IPS-20b (cell line): ENCODE measurements at regions not wholly inside any gene's neighbourhood (a gene's known extent, or its start where the extent isn't known, plus 50 kb on each side); places are given as distances from the start of the nearest gene placed in this dataset.
"Not testable (repeated sequence)": the region's sequence is repeated elsewhere in the genome, so short reads cannot be mapped to it uniquely, and the experiment has no call there.

Experiments
- H3K27ac ChIP-seq: one replicate; pipeline ENCODE4 v1.5.1; 2013; ENCODE audit warnings: low read length
- H3K27me3 ChIP-seq: 2 replicates; pipeline ENCODE4 v1.6.1; 2013; ENCODE audit warnings: mild to moderate bottlenecking, low read length, inconsistent platforms; ENCODE audit not compliant: insufficient read depth
- H3K36me3 ChIP-seq: 2 replicates; pipeline ENCODE4 v1.6.1; 2013; ENCODE audit warnings: low read depth, mild to moderate bottlenecking, inconsistent platforms, low read length, moderate library complexity; ENCODE audit not compliant: insufficient read depth
- H3K4me1 ChIP-seq: 2 replicates; pipeline ENCODE4 v1.6.1; 2013; ENCODE audit warnings: mild to moderate bottlenecking, control low read depth, inconsistent platforms, low read length, moderate library complexity; ENCODE audit not compliant: insufficient read depth
- H3K4me3 ChIP-seq: 2 replicates; pipeline ENCODE4 v1.5.1; 2013; ENCODE audit warnings: mild to moderate bottlenecking, low read length, inconsistent platforms
- H3K9ac ChIP-seq: 2 replicates; pipeline ENCODE4 v1.6.1; 2013; ENCODE audit warnings: low read depth, mild to moderate bottlenecking, inconsistent platforms, low read length, moderate library complexity
- H3K9me3 ChIP-seq: 2 replicates; pipeline ENCODE4 v1.6.1; 2013; ENCODE audit warnings: mild to moderate bottlenecking, low read depth, low read length, inconsistent platforms; ENCODE audit not compliant: insufficient read depth

- no peaks in the 10 kb centered on the region for H3K9me3 ChIP-seq
- no peaks in the 10 kb centered on the region for H3K36me3 ChIP-seq
- H3K4me1 ChIP-seq = 0 out of 2 replicates have a peak, but pooled peaks cover 3% of the 10 kb centered on the region
- H3K4me3 ChIP-seq = no peak overlapping the region
- no peaks in the 10 kb centered on the region for H3K27me3 ChIP-seq
- no peak overlapping the region for H3K9ac ChIP-seq
- H3K27ac ChIP-seq = no peak overlapping the region
These were observed 141.1 kb upstream of the SETMAR start for GRCh38 chr3:4162096-4162495.

DNA sequence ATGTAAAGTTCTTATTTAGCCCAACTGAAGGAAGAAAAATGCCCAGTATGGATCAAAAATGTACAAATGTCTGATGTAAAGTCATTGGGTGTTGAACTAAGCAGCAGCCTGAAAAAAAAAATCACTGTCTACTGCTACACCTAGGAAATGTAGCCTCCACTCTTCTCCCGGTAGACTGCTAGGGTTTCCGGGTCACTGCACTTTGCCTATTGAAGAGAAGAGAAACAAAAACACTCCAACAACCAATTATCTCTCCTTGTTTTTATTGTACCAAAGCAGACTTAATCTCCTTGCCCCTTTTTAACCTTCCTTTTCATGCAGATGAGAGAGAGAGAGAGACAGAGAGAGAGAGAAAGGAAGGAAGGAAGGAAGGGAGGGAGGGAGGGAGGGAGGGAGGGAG lies 140.2 kb upstream of the SETMAR start:
- Histone ChIP-seq H3K36me3 (no peaks in the 10 kb centered on the region), H3K4me3 (no peak overlapping the region)

GRCh38 chr3:4166540-4166939 lies 136.6 kb upstream of the SETMAR start:
- H3K4me1 ChIP-seq = peaks cover 9% of the 10 kb centered on the region; the same call in 1 of the 2 replicates
- H3K27ac ChIP-seq = no peak overlapping the region
- no peak overlapping the region for H3K9ac ChIP-seq
- H3K4me3 ChIP-seq = no peak overlapping the region
- no peaks in the 10 kb centered on the region for H3K36me3 ChIP-seq
- no peaks in the 10 kb centered on the region for H3K27me3 ChIP-seq
- H3K9me3 ChIP-seq = no peaks in the 10 kb centered on the region

More for the DNA sequence above, 140.2 kb upstream of the SETMAR start:
- Histone ChIP-seq H3K9me3 (no peaks in the 10 kb centered on the region), H3K27me3 (no peaks in the 10 kb centered on the region), H3K9ac (no peak overlapping the region), H3K27ac (no peak overlapping the region), H3K4me1 (0 out of 2 replicates have a peak, but pooled peaks cover 3% of the 10 kb centered on the region)

- not testable (repeated sequence) for H3K4me3 ChIP-seq, H3K27me3 ChIP-seq, H3K9ac ChIP-seq, H3K27ac ChIP-seq, H3K36me3 ChIP-seq, H3K4me1 ChIP-seq, H3K9me3 ChIP-seq
These were observed 135.9 kb upstream of the SETMAR start for GRCh38 chr3:4167230-4167629.

DNA sequence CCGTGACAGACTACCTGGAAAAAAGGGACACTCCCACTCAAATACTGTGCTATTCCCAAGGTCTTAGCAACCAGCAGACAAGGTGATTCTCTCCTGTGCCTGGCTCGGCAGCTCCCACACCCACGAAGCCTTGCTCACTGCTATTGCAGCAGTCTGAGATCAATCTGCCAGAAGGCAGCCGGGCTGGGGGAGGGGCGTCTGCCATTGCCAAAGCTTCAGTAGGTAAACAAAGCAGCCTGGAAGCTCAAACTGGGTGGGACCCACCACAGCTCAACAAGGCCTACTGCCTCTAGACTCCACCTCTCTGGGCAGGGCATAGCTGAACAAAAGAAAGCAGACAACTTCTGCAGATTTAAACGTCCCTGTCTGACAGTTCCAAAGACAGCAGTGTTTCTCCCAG lies 128.4 kb upstream of the SETMAR start:
- no peaks in the 10 kb centered on the region for H3K36me3 ChIP-seq
- no peak overlapping the region for H3K27ac ChIP-seq
- peaks cover under 1% of the 10 kb centered on the region; the same call in 1 of the 2 replicates for H3K4me1 ChIP-seq
- no peaks in the 10 kb centered on the region for H3K9me3 ChIP-seq
- H3K9ac ChIP-seq = no peak overlapping the region
- H3K4me3 ChIP-seq = no peak overlapping the region
- H3K27me3 ChIP-seq = no peaks in the 10 kb centered on the region

- H3K36me3 ChIP-seq = no peaks in the 10 kb centered on the region
- no peak overlapping the region for H3K4me3 ChIP-seq
- H3K27me3 ChIP-seq = no peaks in the 10 kb centered on the region
- no peak overlapping the region for H3K27ac ChIP-seq
- peaks cover 12% of the 10 kb centered on the region for H3K9me3 ChIP-seq
- H3K9ac ChIP-seq = no peak overlapping the region
- no peaks in the 10 kb centered on the region for H3K4me1 ChIP-seq
These were observed 111.2 kb upstream of the SETMAR start for GRCh38 chr3:4191971-4192370.

- H3K27ac ChIP-seq = no peak overlapping the region
- no peaks in the 10 kb centered on the region for H3K4me1 ChIP-seq
- H3K9me3 ChIP-seq = peaks cover 12% of the 10 kb centered on the region
- H3K4me3 ChIP-seq = no peak overlapping the region
- H3K36me3 ChIP-seq = no peaks in the 10 kb centered on the region
- H3K27me3 ChIP-seq = no peaks in the 10 kb centered on the region
- no peak overlapping the region for H3K9ac ChIP-seq
These were observed 108.2 kb upstream of the SETMAR start for GRCh38 chr3:4195006-4195405.

GRCh38 chr3:4196506-4197147 lies 106.5 kb upstream of the SETMAR start:
- no peaks in the 10 kb centered on the region for H3K27me3 ChIP-seq
- peaks cover 12% of the 10 kb centered on the region for H3K9me3 ChIP-seq
- H3K9ac ChIP-seq = no peak overlapping the region
- no peak overlapping the region for H3K4me3 ChIP-seq
- H3K36me3 ChIP-seq = no peaks in the 10 kb centered on the region
- no peak overlapping the region for H3K27ac ChIP-seq
- no peaks in the 10 kb centered on the region for H3K4me1 ChIP-seq

DNA sequence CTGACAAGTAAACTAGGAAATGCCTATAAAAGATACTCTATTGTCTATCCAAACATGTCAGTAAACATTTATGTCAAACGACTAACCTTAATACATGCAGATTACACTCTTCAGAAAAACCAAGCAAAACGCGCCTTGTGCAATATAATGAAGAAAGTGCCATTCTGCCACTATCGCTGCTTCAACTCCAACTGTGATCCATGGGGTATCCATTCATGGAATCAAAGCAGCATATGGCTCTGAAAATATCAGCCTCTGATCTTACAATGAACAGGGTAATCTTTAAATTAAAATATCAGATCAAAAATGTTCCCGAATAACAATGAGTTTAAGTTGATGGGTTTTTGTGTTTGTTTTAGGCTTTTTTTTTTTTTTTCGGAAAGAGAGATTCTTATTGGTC lies 105.5 kb upstream of the SETMAR start:
- H3K4me1 ChIP-seq = no peaks in the 10 kb centered on the region
- no peaks in the 10 kb centered on the region for H3K36me3 ChIP-seq
- H3K9me3 ChIP-seq = peaks cover 9% of the 10 kb centered on the region
- no peaks in the 10 kb centered on the region for H3K27me3 ChIP-seq
- H3K27ac ChIP-seq = no peak overlapping the region
- H3K4me3 ChIP-seq = no peak overlapping the region
- H3K9ac ChIP-seq = no peak overlapping the region

DNA sequence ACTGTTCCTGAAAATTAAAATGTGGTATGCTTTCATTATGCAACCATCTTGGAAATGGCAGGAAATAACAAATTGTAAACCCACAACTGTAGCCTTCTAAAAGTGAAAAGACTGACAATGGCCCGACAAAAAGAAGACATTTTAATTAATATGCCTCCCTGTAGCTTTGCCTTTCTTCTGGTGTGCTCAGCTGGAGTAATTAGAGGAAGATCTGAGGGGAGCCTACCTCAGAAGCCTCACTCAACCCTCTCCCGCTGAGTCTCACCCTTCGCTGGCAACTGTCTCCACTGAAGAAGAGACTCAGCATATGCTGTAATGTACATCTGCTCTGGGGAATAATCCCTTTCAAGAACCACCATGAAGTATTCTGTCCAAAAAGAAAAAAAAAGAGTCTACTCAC lies 104.7 kb upstream of the SETMAR start:
- H3K9ac ChIP-seq = no peak overlapping the region
- H3K4me1 ChIP-seq = no peaks in the 10 kb centered on the region
- no peaks in the 10 kb centered on the region for H3K27me3 ChIP-seq
- no peak overlapping the region for H3K27ac ChIP-seq
- peaks cover 3% of the 10 kb centered on the region; the same call in 1 of the 2 replicates for H3K9me3 ChIP-seq
- no peak overlapping the region for H3K4me3 ChIP-seq
- no peaks in the 10 kb centered on the region for H3K36me3 ChIP-seq

DNA sequence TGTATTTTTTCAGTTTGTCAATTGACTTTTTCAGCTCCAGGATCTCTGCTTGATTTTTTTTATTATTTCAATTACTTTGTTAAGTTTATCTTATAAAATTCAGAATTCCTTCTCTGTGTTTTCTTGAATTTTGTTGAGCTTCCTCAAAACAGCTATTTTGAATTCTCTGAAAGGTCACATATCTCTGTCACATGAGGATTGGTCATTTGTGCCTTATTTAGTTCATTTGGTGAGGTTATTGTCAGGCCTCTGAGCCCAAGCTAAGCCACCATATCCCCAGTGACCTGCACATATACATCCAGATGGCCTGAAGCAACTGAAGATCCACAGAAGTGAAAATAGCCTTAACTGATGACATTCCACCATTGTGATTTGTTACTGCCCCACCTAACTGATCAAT lies 98.4 kb upstream of the SETMAR start:
- not testable (repeated sequence) for H3K27me3 ChIP-seq, H3K9me3 ChIP-seq, H3K9ac ChIP-seq, H3K4me1 ChIP-seq, H3K27ac ChIP-seq, H3K36me3 ChIP-seq, H3K4me3 ChIP-seq

DNA sequence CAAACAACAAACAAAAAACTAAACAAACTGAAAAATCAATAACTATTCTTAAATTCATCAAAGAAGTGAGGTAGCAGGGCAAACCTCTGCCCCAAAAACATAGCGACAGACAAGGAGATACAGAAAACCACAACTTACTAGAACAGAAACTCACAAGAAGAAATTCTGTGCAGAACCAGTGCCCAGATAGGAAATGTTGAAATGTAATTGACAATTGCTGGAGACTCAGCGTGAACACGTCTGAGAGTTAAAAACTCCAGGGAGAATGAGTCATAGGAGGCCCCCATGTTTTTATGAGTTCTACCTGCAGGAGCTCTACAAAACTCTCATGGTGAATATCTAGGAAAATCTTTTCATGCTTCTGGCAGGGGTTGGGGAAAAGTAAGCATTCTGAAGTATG lies 95.5 kb upstream of the SETMAR start:
- Histone ChIP-seq H3K27me3 (no peaks in the 10 kb centered on the region), H3K36me3 (no peaks in the 10 kb centered on the region), H3K9me3 (no peaks in the 10 kb centered on the region), H3K9ac (no peak overlapping the region), H3K27ac (no peak overlapping the region), H3K4me3 (no peak overlapping the region), H3K4me1 (no peaks in the 10 kb centered on the region)
